ENCODE measurements at regions not wholly inside any gene's neighbourhood (a gene's known extent, or its start where the extent isn't known, plus 50 kb on each side); places are given as distances from the start of the nearest gene placed in this dataset.

DNA sequence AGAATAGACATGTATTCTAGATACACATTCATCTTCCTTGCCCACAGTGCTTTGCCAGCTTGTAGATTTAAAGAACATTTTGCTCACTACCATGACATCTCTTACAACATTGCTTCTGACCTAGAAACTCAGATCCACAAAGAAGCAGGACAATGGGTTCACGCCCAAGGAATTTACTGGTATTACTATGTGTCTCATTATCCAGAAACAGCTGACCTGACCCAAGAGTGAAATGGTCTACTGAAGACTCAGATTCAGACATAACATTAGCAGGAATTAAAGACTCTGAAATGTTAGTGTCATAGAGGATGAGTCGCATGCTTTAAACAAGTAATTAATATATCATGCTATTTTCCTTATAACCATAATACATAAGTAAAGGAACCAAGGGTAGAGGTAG is 731.4 kb downstream of the GALC start:
- BruUV-seq (replicated peaks), result no TSS peak
- Histone ChIP-seq H2AFZ (ENCODE audit: low read depth, low read length) (no peak overlapping the region), H3K4me2 (ENCODE audit: insufficient read depth, low read length) (no peak overlapping the region), H3K79me2 (ENCODE audit: control insufficient read depth, insufficient read depth, low read length) (no peaks in the 10 kb centered on the region), H3K9ac (replicated peaks; ENCODE audit: extremely low read depth, insufficient read depth, low read length) (no peak overlapping the region), H4K20me1 (replicated peaks; ENCODE audit: control insufficient read depth, extremely low read depth, insufficient read depth, low read length) (no peaks in the 10 kb centered on the region), H3K9me1 (replicated peaks; ENCODE audit: control insufficient read depth, extremely low read depth, insufficient read depth, low read length) (no peaks in the 10 kb centered on the region), H3K27ac (ENCODE audit: insufficient read depth, low read depth, low read length) (no peak overlapping the region), H3K9me3 (replicated peaks; ENCODE audit: control insufficient read depth, insufficient read depth, low read length) (peaks cover 4% of the 10 kb centered on the region), H3K4me3 (replicated peaks in 1 of 3; ENCODE audit: insufficient read depth in 1 of 3, low read depth in 1 of 3, low read length in 3 of 3) (no peak overlapping the region), H3K36me3 (ENCODE audit: control insufficient read depth in 2 of 2, extremely low read depth in 1 of 2, insufficient read depth in 2 of 2, low read length in 2 of 2) (no peaks in the 10 kb centered on the region), H3K4me1 (ENCODE audit: control insufficient read depth, extremely low read depth, insufficient read depth, low read length) (no peaks in the 10 kb centered on the region), H3K27me3 (ENCODE audit: control insufficient read depth in 2 of 2, insufficient read depth in 2 of 2, low read length in 2 of 2) (no peaks in the 10 kb centered on the region)
- ChIA-PET POLR2A (no interaction called here), CTCF (no interaction called here)
- dilution Hi-C loops (cut with MboI; ENCODE audit: extremely low pct_ligation_motif_present, low sequenced_read_pairs), result no loop called here
- DNase-seq (ENCODE audit: low read depth, low spot score) (no peak), FAIRE-seq (no peak)
- TF ChIP-seq, protein P1, sequence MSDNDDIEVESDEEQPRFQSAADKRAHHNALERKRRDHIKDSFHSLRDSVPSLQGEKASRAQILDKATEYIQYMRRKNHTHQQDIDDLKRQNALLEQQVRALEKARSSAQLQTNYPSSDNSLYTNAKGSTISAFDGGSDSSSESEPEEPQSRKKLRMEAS (IDR thresholded peaks at IDR 0.05; ENCODE audit: insufficient read depth, insufficient read length), result no peak
- no peak for TF ChIP-seq EZH2 (IDR thresholded peaks at IDR 0.05; ENCODE audit: borderline replicate concordance, low read depth, low read length, severe bottlenecking)
- no peak for TF ChIP-seq MYC (IDR thresholded peaks at IDR 0.05; ENCODE audit: low read depth, low read length)
- TF ChIP-seq POLR2A (IDR thresholded peaks at IDR 0.05; ENCODE audit: low read depth, low read length), result no peak
- TF ChIP-seq POLR2AphosphoS5 (IDR thresholded peaks at IDR 0.05; ENCODE audit: insufficient read depth, low read depth, low read length), result no peak
- TF ChIP-seq FOS (IDR thresholded peaks at IDR 0.05; ENCODE audit: borderline replicate concordance, insufficient read depth, low read length), result no peak
- no peak for TF ChIP-seq GATA2 (IDR thresholded peaks at IDR 0.05; ENCODE audit: insufficient read depth, insufficient read length, low read depth, low read length)
- TF ChIP-seq, protein P2, sequence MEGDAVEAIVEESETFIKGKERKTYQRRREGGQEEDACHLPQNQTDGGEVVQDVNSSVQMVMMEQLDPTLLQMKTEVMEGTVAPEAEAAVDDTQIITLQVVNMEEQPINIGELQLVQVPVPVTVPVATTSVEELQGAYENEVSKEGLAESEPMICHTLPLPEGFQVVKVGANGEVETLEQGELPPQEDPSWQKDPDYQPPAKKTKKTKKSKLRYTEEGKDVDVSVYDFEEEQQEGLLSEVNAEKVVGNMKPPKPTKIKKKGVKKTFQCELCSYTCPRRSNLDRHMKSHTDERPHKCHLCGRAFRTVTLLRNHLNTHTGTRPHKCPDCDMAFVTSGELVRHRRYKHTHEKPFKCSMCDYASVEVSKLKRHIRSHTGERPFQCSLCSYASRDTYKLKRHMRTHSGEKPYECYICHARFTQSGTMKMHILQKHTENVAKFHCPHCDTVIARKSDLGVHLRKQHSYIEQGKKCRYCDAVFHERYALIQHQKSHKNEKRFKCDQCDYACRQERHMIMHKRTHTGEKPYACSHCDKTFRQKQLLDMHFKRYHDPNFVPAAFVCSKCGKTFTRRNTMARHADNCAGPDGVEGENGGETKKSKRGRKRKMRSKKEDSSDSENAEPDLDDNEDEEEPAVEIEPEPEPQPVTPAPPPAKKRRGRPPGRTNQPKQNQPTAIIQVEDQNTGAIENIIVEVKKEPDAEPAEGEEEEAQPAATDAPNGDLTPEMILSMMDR (IDR thresholded peaks at IDR 0.05; ENCODE audit: extremely low read depth in 1 of 2, insufficient read depth in 1 of 2, low read depth in 1 of 2, low read length in 2 of 2), result no peak
- no peak for TF ChIP-seq JUN (IDR thresholded peaks at IDR 0.05; ENCODE audit: borderline replicate concordance, insufficient read depth, insufficient read length, low read depth)
- intact Hi-C loops (cut with micrococcal nuclease), result no loop called here
